HG03469 (cell line): ENCODE measurements at regions not wholly inside any gene's neighbourhood (a gene's known extent, or its start where the extent isn't known, plus 50 kb on each side); places are given as distances from the start of the nearest gene placed in this dataset.
"Not testable (repeated sequence)": the region's sequence is repeated elsewhere in the genome, so short reads cannot be mapped to it uniquely, and the experiment has no call there.

ENCODE experiments used
- ATAC-seq: cut with Tn5 transposase; IDR thresholded peaks from one replicate; pipeline ENCODE4 v1.9.1; 2021; ENCODE audit warnings: mild to moderate bottlenecking, moderate library complexity, moderate number of reproducible peaks; ENCODE audit not compliant: unreplicated experiment

DNA sequence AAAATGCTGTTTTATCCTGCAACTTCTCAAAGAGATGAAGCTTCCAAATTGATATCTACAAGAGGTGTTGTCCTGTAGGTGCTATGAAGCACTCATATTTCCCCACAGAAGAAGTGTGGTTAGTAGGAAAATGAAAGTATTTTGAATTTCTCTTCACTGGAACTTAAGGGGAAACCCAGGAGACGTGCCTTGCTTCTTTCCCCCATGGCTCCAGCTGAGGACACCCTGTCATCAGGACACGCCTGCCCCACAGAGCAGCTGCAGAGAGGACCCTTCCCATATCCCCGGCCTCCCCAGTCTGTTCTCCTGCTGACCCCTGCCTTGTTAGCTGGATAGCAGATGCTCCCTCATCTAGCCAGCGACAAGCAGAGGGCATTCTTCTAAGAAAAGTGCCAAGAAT, 371.3 kb downstream of the COG6 start:
- ATAC-seq, result no peak

DNA sequence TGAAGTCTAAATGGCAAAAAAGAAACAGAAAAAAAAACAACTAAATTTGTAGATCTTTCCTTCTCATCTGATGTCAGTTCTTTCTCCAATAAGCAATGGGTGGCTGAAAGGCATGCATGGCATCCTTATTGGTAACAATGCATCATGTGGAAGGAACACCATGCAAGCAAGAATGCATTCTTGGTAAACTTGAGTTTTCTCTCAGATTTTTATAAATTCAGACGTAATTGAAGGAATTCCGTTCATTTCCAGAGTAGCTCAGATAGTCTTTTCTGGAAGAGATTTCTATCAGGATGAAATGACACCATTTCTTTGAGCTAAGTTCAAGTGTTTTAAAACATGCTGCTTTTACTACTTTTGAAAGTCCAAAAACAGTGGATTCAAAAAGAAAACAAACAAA, 373.0 kb downstream of the COG6 start:
- ATAC-seq, result no peak

DNA sequence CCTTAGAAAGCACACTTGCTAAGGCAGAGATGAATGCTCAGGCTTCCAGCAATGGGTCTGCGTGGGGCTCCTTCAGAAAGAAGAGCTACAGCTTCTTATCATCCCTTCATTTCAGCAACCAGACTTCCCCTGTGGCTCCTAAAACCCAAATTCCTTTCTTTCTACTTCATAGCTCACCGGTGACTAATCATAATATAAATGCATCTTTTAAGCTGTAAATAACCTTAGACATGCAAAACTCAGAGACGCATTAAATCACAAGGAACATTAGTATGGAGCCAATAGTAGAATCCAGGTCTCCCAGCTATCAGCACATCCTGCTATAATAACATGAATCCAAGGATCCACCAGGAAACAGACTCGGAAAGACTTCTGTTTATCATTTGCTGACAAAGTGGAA, 375.6 kb downstream of the COG6 start:
- no peak for ATAC-seq

DNA sequence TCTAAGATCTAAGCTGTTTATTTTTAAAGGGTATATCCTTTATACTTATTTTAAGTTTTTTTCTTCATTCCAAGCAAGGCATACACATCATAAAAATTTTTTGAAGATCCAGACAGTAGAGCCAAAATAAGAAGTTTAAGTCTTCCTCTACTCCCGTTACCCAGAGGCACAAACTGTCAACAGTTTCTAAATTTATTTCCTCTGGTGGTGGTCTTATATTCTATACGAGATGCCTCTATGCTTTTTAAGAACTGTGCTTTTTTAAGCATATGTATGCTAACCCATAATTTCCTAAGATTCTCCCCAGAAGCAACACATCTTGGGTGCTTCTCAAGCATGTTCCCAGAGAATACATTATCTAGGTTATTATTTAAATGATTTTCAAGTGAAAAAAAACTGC, 383.6 kb downstream of the COG6 start:
- ATAC-seq, result no peak

GRCh38 chr13:40042991-40043390, 387.5 kb downstream of the COG6 start:
- ATAC-seq, result no peak

GRCh38 chr13:40043764-40044163, 388.3 kb downstream of the COG6 start:
- no peak for ATAC-seq

DNA sequence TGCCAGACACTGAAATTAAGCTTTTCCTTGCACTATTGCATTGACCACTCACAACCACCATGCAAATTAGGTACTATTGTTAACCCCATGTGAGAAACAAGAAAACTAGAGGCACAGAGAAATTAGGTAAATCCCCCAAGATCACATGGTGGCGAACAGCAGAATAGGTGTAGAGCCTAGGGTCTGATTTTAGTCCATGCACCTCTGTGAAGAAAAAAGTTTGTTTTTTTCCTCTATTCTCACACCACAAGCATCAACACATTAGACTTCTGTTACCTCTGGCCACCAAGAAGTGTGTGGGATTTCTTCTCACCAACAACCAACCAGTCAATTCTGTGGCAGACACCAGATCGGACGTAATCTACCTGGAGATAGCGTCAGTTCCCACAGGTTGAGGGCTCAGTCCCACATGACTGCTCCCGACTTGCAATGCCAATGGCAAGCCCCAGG, 391.9 kb downstream of the COG6 start:
- ATAC-seq, result peak; percentile 93

DNA sequence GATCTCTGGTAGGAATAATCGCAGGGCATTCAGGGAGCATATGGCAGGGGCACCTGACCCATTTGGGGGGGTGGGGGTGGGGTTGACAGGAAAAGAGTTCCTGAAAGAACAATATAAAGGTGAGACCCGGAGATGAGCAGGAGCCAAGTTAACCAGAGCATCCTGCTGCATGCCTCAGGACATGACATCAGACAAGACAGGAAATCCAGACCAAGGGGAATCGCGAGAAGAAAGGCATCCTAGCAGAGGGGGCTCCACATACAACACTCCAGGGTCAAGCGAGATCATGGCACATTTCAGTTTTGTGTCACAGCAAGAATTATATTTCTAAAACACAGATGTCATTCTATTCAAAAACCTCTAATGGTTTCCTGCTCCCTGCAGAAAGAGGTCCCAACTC, 393.1 kb downstream of the COG6 start:
- ATAC-seq, result no peak

- no peak for ATAC-seq
These were observed 397.5 kb downstream of the COG6 start for GRCh38 chr13:40052954-40053353.

GRCh38 chr13:40053401-40053800, 397.9 kb downstream of the COG6 start:
- no peak for ATAC-seq

GRCh38 chr13:40054422-40054821, 399.0 kb downstream of the COG6 start:
- not testable (repeated sequence) for ATAC-seq

DNA sequence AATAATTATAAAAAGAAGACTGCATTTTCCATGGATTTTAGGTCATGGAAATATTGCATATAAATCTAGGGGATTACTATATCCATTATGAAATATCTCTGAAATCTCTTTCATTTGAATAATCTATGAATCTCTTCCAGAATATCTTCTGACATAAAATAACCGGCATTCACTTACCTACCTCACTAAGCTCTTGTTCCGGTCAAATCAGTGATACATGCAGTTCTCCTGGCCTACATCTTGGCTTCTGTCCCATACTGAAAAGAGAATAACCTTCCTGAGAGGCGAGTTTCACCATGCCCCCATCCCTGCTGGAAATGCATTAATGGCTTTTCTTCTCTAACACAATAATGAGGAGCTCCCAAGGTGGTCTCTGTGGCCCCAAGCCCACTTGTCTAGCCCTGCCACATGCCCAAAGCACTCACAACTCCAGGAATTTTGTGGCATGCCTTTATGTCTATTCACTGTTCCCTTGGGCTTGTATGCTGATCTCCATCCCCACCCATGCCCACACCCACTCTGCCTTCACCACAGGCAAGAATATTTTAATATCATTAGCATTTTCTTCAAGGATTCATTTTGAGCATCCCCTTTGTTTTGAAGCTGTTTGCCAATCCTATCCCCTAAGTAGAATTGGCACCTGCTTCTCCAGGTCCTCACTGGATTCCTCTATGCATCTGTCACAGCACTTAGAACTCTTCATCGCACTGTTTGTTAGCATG, 401.6 kb downstream of the COG6 start:
- ATAC-seq, result no peak

DNA sequence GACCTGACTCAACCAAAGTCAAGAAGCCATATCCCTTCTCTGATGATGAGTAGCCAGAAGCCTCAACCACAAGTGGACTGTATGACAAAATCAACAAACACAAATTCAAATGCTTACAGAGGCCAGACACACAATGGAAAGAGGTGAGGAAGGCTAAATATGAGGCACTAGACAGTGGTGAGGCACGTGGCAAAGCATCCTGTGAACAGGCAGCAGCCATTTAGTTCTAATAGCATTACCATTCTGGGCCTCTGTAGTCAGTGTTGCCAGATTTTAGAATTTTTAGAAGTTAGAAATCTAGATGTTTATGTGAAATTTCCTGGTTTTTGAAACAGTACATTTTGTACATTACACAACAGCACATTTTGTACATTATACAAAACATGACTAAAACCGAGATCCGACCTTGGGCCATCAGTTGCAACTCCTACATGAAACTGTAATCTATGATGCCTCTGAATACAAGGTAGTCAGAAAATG, 403.3 kb downstream of the COG6 start:
- ATAC-seq, result no peak

GRCh38 chr13:40059540-40060232, 404.2 kb downstream of the COG6 start:
- no peak for ATAC-seq

DNA sequence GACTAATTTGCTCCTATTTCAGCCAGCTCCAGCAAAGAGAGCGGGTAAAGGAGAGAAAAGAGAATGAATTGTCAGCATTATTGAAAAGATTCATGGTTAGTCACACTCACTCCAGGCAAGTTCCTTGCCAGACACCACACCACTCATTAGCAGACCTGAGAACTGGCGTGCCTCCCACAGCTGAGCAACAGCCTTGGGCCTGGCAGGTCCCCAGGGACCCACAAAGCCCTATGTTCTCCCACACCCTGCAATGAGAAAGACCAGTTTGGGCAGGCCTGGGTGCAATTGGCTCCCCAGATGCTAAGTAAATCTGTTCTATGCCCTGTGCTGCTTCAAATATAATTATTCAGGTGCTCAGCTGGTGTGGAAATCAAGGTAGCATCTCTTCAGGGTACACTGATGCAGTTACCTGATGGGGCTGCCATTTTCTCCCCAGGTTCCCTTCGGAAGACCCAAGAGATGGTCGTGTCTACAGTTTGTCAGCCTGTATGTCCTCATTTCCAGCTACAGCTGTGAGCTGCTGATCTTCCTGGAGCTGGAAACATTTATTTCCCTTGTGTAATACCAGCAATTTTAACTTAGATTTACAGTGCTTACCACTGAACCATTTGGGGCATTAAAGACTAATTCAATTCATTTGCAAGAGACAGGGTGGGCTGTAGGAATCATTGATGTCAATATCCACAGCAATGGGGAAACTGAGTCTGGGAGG, 405.0 kb downstream of the COG6 start:
- peak; percentile 81 for ATAC-seq

GRCh38 chr13:40061466-40062450, 406.3 kb downstream of the COG6 start:
- ATAC-seq, result no peak

GRCh38 chr13:40063278-40063698, 407.8 kb downstream of the COG6 start:
- ATAC-seq, result no peak

GRCh38 chr13:40063703-40064102, 408.2 kb downstream of the COG6 start:
- no peak for ATAC-seq

GRCh38 chr13:40064154-40065097, 409.0 kb downstream of the COG6 start:
- ATAC-seq, result no peak
